Activated CD4-positive, alpha-beta T cell treated with anti-CD3 and anti-CD28 coated beads, Interleukin-2, Interleukin-4, amounts not matched to agents 100 ng/mL and 50 ng/mL, durations not matched to agents 16 hours and 8 hours (primary cell): ENCODE measurements at regions not wholly inside any gene's neighbourhood (a gene's known extent, or its start where the extent isn't known, plus 50 kb on each side); places are given as distances from the start of the nearest gene placed in this dataset.

ENCODE experiments used
- DNase-seq: peaks from one replicate; pipeline ENCODE4 v3.0.0-alpha.2; 2020; ENCODE audit warnings: low spot score

DNA sequence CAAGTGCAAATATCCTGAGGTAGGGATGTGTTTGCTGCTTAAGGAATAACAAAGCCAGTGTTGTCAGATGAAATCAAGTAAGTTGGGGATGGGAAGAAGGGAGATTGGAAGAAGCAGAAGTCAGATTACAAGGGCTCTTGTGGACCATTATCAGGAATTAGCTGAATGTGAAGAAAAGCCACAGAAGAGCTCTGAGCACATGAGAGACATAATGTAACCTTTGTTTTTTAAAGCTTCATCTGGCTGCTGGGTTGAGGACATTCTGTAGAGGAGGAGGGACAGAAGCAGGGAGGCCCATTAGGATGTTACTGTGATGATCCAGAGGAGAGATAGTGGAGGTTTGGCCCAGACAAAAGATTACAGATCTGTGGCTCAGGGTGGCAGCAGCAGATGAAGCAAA, 111.7 kb downstream of the DUSP10 start:
- DNase-seq = no peak

DNA sequence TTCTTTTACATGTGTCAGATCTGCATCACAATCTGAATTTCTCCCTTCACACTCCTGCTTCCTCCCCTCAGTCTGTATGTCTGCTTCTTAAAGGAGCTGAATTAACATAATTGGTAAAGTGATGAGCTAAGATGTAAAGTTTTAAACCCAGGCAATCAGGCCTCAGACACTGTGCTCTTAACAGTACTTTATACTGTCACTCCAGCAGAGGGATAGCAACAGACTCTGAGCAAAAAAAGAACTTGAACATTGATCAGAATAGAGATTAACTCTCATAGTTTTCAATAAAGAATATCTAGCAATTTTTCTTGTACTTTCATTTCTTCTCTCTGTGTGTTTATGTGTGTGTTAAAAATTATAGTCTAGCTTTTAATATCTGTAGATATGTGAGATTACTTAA, 110.3 kb downstream of the DUSP10 start:
- DNase-seq = no peak

DNA sequence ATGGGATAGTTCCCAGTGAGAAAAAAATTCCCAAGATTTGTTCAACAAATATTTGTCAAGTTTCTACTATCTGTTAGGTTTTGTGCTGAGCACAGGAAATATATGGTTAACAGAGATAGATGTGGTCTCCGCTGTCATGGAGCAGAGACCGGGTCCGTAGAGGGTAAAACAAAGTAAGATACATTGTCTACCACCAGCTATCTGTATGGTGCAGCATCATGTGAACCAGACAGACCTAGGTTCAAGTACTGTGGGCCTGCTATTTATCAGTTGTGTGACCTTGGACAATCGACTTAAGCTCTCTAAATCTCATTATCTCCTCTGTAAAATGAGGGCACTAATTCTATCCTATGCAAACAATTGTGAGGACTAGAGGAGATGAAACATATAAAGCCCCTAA, 109.8 kb downstream of the DUSP10 start:
- DNase-seq = no peak

DNA sequence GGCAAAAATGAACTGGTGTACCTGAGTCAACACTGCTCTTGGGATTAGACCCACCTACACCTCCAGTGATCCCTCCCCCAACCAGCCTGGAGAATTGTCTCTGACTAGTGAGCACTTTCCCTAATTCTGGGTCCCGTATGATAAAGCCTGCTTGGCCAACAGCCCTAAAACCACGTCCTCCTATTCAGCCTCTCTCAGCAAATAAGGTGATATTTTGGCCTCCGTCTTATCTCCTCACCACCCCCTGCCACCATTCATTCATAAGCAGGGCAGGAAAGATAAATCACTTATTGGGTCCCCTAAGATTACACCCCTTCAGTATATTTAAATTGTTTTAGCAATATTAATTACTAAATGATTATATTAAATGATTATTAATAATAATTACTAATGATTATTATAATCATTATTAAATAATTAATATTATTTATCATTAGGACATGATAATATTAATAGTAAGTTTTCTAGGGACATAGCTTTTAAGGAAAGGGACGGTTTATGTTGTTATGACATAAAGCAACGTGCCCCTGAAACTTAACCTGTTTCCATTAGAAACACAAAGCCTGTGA, 108.0 kb downstream of the DUSP10 start:
- DNase-seq = no peak

DNA sequence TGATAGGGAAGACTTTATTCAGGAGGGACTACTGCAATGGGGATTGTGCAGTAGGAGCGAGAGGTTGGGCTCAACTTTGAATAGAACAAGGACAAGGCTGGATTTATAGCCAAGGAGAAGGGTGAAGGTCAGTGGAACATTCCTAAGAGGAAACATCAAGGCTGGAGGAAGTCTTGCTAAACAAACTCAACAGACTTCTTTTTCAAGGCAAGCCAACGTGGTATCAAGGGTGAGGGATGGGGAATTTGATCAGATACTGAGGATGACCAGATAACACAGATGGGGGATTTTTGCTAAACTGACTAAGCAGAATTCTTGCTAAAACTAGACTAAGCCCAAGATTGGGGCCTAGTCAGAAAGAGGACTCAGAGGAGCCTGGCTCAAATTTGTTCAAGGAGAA, 107.3 kb downstream of the DUSP10 start:
- DNase-seq = no peak

DNA sequence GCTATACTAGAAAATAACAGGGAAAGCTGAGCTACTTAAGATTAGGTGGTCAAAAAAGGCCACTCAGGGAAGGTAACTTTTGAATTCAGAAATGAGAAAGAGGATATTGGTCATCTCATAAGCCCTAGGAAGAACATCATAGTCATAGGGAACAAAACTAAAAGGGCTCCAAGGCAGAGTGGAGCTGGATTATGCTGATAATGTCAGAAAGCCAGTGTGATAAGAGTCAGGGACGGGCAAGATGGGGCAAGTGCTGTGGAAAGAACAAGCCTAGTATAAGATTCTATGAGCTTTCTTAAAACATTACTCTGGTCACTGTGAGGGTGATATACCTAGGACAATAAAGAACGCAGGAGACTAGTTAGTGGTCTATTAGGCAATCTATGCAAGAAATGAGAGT, 106.6 kb downstream of the DUSP10 start:
- DNase-seq = no peak

DNA sequence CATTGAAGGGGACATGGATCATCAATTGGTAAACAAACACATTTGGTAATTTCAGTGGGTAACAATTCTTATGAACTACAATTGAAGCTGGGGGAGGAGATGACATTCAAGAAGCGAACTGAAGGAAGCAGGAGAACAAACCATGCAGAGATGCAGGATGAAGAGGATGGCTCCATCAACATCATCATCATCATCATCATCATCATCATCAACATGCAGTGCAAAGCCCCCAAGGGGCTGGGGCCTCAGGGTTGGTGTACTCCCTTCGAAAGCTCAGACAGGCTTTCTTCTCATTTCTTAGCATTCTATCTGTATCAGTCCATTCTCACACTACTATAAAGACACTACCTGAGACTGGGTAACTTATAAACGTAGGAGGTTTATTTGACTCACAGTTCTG, 105.8 kb downstream of the DUSP10 start:
- no peak for DNase-seq

DNA sequence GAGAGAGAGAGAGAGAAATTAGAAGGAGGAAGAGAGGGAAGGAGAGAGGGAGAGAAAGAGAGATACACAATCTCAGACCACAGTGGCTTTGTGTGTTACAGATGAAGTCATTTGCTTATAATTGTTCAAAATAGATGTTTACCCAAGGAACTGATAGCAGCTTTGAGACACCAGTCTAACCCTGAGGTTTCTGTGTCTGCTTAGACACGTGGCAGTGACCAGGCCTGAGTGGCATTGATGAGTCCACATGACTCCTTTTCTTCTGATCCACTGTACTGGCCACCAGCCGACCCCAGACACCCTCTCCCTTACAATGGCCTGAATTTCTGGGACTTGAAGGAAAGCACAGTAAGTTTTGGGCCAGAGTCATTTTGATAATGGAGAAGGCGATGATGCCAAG, 104.9 kb downstream of the DUSP10 start:
- DNase-seq = no peak

DNA sequence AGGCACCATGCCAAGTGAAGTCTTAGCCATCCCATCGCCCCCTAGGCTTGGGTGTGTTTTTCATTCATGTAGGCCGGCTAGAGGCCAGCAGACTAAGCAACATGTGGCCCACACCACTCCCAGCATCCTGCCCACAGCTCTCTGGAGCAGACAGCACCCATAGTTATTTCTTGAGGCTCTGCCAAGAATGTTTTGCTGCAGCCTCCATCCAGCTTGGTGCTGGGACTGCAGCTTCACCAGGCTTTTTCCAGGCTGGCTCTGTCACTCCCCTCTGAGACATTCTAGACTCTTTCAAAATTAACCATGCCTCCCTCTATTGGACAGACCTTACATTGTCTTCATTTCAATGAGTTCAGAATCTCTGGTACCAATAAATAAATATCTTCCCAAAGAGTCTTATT, 104.2 kb downstream of the DUSP10 start:
- DNase-seq = no peak

DNA sequence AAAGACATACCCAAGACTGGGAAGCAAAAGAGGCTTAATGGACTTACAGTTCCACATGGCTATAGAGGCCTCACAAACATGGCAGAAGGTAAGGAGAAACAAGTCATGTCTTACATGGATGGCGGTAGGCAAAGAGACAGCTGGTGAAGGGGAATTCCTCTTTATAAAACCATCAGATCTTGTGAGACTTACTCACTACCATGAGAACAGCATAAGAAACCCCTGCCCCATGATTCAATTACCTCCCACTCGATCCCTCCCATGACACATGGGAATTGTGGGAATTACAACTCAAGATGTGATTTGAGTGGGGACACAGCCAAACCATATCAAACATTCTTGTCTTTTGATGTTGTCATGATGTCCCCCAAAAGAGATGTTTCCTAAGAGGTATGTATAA, 103.3 kb downstream of the DUSP10 start:
- DNase-seq = no peak

DNA sequence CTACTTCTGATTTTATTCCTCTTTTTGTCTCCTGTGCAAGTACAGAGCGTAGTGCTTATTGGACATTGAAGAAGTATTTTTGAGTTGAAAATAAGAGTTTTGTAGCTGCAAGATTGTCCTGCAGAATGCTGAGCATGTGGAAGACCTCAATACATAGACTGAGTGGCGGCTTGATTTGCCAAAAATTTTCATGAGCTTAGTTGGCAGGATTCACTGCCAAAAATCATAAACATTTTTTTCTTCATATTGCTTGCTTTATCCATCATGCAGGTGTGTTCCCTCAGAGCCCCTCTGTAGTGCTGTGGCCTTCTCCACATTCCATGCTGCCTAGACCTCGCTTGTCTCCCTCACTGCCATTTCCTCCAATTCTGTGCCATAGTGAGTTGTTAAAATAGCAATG, 100.1 kb downstream of the DUSP10 start:
- no peak for DNase-seq

DNA sequence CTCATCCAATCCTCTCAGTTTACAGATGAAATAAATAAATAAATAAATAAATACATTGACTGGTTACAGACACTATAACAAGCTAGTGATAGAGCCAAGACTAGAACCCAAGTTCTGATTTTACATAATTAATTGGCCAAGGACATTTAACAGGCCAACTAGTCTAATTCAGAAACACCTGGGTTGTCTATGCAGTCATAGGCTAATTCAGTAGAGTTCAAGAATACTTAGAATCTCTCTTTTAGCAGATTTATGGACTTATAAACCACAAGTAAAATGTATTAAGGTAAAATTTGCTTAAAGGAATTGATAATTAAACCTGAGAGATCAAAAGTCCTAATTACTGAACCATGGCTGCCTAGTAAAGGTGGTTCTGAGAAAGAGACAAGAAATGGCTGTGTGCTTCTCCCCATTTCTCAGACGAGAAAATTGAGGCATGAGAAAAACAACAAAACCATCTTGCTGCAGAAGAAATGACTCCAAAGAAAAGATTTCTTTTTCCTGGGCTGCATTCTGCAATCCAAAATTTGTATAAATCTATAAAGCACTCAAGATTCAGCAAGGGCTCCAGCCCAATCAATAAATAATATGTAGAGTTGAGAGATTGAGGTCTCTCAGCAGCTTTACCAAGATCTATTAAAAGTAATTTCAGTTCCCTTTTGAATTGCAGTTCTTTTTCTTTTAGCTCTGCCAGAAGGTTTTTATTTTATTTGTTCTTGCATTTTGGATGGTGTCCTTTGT, 98.3 kb downstream of the DUSP10 start:
- DNase-seq = no peak

DNA sequence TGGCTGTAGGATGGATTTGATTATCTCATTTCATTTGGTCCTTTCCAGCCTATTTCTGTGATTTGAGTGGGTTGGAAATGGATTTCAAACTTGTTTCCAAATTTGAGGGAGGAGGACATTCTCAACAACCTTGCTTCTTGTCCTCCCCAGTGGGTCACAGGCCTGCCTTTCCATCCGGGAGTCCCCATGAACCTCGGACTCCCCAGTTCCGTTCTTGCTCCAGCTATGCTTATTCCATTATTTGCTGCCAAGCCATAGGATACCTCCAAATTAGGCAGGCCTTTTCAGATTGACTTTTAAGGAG, 97.8 kb downstream of the DUSP10 start:
- no peak for DNase-seq

DNA sequence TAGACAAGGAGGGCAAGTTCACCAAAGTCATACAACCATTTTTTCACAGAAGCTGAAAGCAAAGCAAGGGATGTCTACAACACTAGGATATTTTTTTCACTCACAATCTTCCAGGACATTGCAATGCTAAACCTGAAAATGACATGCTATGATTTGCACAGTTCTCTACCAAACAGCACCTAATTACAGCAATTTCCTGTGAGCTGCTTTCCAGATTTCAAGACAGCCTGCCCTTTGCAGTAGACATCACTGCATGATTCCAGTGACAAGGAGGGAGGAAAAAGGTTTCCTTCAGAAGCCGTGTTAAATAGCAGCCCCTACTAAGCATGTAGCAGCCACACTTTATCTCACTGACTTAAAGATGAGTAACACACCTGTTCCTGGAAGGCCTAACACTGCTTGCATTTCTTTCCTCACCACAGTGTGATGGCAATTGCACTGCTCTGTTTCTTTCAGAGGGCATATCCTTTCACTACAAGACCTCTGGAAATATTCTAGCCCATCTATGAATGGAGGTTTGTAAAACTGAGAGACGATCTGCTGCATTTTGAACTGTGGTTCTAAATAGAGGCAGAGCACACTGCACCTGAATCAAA, 97.1 kb downstream of the DUSP10 start:
- no peak for DNase-seq

DNA sequence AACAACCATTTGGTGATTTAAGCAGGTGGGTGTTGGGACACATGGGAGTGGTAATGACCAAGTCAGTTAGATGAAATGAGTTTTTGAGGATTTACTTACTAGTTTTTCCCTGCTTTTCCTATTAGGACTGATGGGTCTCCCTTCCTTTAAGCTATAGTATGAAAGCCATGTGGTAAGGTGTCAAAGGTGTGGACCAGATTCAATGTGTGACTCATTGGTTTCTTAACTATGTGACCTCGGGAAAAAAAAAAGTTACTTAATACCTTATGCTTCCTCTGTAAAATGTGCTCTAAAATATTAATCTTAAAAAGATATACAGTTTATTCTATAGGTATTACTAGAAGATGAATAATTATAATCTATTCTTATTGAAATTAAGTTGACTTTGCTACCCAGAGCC, 93.7 kb downstream of the DUSP10 start:
- no peak for DNase-seq
